ENCODE measurements at regions not wholly inside any gene's neighbourhood (a gene's known extent, or its start where the extent isn't known, plus 50 kb on each side); places are given as distances from the start of the nearest gene placed in this dataset.

DNA sequence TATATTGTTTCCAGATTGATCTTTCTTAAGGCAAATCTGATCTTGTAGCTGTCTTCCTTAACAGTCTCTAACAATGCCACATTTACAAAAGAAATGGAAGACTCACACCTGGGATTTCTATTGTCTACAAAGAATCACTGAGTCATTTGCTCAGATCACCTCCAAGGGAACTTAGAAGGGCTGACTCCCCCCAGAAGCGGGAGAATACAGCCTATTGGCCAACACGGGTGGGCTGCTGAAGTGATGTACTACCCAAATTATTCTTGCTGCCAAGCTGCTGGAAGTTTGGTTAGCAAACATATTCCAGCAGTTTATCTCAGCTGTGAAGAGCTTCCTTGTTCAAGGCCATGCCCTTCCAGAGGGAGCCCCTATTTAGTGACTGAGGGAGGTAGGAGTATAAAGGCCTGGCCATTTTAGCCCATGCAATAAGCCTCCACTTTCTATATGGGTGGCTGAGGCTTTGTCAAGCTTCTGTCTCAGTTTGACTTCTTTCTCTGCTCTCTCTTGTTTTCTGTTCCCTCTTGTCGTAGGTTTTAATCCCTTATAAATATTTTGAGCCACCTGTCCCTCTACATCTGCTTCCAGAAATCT, 379.4 kb downstream of the PRR16 start:
- TF ChIP-seq CTCF (IDR thresholded peaks at IDR 0.05) (no peak), POLR2A (IDR thresholded peaks at IDR 0.05) (no peak)

All from sigmoid colon (tissue), 3 donors.